Stimulated activated naive CD8-positive, alpha-beta T cell treated with anti-CD3 and anti-CD28 coated beads, Interleukin-15, Interleukin-2, amounts not matched to agents 100 ng/mL and 50 ng/mL, for 24 hours (primary cell): ENCODE measurements at regions not wholly inside any gene's neighbourhood (a gene's known extent, or its start where the extent isn't known, plus 50 kb on each side); places are given as distances from the start of the nearest gene placed in this dataset.

Experiments used
- H3K27ac Mint-ChIP-seq: one replicate; pipeline ENCODE4 v1.8.0; 2021; ENCODE audit warnings: mild to moderate bottlenecking, mixed read lengths
- H3K27me3 Mint-ChIP-seq: one replicate; pipeline ENCODE4 v1.8.0; 2021; ENCODE audit warnings: mixed read lengths
- H3K36me3 Mint-ChIP-seq: one replicate; pipeline ENCODE4 v1.8.0; 2021; ENCODE audit warnings: low read depth, mixed read lengths
- H3K4me1 Mint-ChIP-seq: one replicate; pipeline ENCODE4 v1.8.0; 2021; ENCODE audit warnings: low read depth, mixed read lengths
- H3K4me3 Mint-ChIP-seq: one replicate; pipeline ENCODE4 v1.8.0; 2021; ENCODE audit warnings: mild to moderate bottlenecking, mixed read lengths
- H3K9me3 Mint-ChIP-seq: one replicate; pipeline ENCODE4 v1.8.0; 2021; ENCODE audit warnings: mixed read lengths

GRCh38 chr6:139764498-139764986 lies 390.1 kb upstream of the CITED2 start:
- Mint-ChIP-seq H3K27ac (peak overlapping the region; percentile 77), H3K9me3 (peaks cover 3% of the 10 kb centered on the region), H3K4me3 (peak overlapping the region; percentile 41), H3K36me3 (no peaks in the 10 kb centered on the region), H3K4me1 (peaks cover 45% of the 10 kb centered on the region), H3K27me3 (no peaks in the 10 kb centered on the region)

GRCh38 chr6:139763468-139764210 lies 389.2 kb upstream of the CITED2 start:
- H3K27me3 Mint-ChIP-seq, result no peaks in the 10 kb centered on the region
- H3K4me1 Mint-ChIP-seq, result peaks cover 45% of the 10 kb centered on the region
- H3K9me3 Mint-ChIP-seq, result peaks cover 3% of the 10 kb centered on the region
- peak overlapping the region; percentile 77 for H3K27ac Mint-ChIP-seq
- H3K4me3 Mint-ChIP-seq, result no peak overlapping the region
- H3K36me3 Mint-ChIP-seq, result no peaks in the 10 kb centered on the region

GRCh38 chr6:139762587-139763031 lies 388.2 kb upstream of the CITED2 start:
- peaks cover 45% of the 10 kb centered on the region for H3K4me1 Mint-ChIP-seq
- peaks cover 1% of the 10 kb centered on the region for H3K27me3 Mint-ChIP-seq
- peaks cover 3% of the 10 kb centered on the region for H3K9me3 Mint-ChIP-seq
- no peaks in the 10 kb centered on the region for H3K36me3 Mint-ChIP-seq
- no peak overlapping the region for H3K4me3 Mint-ChIP-seq
- no peak overlapping the region for H3K27ac Mint-ChIP-seq

- H3K9me3 Mint-ChIP-seq, result no peaks in the 10 kb centered on the region
- H3K27ac Mint-ChIP-seq, result no peak overlapping the region
- no peak overlapping the region for H3K4me3 Mint-ChIP-seq
- H3K4me1 Mint-ChIP-seq, result peaks cover 22% of the 10 kb centered on the region
- H3K36me3 Mint-ChIP-seq, result no peaks in the 10 kb centered on the region
- H3K27me3 Mint-ChIP-seq, result peaks cover 11% of the 10 kb centered on the region
Observed at GRCh38 chr6:139760128-139760527, 385.7 kb upstream of the CITED2 start.

DNA sequence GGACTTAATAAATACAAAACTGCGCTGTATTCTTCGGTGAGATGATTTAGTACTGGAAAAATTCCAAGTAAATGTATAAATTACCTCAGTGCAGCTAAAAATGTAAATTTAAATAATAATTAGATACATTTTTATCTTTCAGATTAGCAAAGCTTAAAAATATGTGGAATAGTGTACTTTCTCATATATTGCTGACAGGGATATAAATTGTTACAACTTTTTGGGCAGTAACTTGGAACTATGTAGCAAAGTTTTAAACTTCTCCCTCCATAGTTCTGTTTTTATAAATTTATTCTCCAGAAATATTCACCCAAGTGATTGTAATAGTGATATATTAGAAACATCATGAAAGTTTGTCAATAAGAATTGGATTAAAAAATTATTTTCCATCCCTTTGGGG lies 384.6 kb upstream of the CITED2 start:
- H3K27me3 Mint-ChIP-seq, result peaks cover 11% of the 10 kb centered on the region
- H3K9me3 Mint-ChIP-seq, result no peaks in the 10 kb centered on the region
- no peaks in the 10 kb centered on the region for H3K36me3 Mint-ChIP-seq
- no peak overlapping the region for H3K27ac Mint-ChIP-seq
- H3K4me3 Mint-ChIP-seq, result no peak overlapping the region
- H3K4me1 Mint-ChIP-seq, result peaks cover 12% of the 10 kb centered on the region

DNA sequence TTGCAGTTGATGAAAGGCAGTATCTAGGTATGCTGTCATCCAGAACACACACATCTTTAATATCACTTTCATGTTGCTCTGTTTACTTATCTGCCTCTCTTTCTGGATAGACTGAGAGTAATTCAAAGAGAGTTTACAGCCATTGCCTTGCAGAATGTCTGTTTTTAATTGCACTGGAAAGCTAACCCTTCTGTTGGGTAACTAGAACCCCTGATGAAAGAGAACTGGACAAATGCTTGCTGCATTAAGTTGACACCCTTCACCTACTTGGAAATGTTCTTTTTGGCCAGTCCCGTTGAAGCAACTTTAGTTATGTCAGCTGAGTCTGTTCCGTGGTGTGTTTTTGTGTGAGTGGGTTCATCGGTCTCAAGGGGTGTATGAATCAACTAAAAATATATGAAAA lies 383.8 kb upstream of the CITED2 start:
- Mint-ChIP-seq H3K9me3 (no peaks in the 10 kb centered on the region), H3K36me3 (no peaks in the 10 kb centered on the region), H3K4me3 (no peak overlapping the region), H3K27me3 (peaks cover 11% of the 10 kb centered on the region), H3K27ac (no peak overlapping the region), H3K4me1 (peaks cover 4% of the 10 kb centered on the region)

DNA sequence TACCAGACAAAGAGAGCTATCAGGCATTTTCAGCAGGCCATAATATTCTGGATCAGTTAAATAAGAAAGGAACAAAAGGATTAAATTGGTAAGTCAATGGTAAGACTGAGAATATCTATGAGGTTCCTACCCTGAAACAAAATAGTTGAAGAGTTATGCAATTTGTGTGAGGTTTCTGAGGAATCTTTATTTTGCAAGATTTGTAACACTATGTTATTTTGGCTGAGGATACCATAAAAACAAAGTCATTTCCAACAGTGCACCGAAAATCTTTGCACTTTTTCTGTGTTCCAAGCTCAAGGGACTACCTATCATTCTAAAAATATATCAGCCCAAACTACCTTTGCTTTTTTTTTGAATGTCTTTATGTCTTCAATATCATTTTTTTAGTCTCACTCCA lies 383.3 kb upstream of the CITED2 start:
- Mint-ChIP-seq H3K36me3 (no peaks in the 10 kb centered on the region), H3K27me3 (peaks cover 11% of the 10 kb centered on the region), H3K4me1 (peaks cover under 1% of the 10 kb centered on the region), H3K27ac (no peak overlapping the region), H3K9me3 (no peaks in the 10 kb centered on the region), H3K4me3 (no peak overlapping the region)

- no peaks in the 10 kb centered on the region for H3K9me3 Mint-ChIP-seq
- no peaks in the 10 kb centered on the region for H3K36me3 Mint-ChIP-seq
Observed at GRCh38 chr6:139756381-139756780, 381.9 kb upstream of the CITED2 start.

GRCh38 chr6:139754898-139755775 lies 380.7 kb upstream of the CITED2 start:
- no peak overlapping the region for H3K27ac Mint-ChIP-seq
- no peaks in the 10 kb centered on the region for H3K36me3 Mint-ChIP-seq
- H3K9me3 Mint-ChIP-seq, result no peaks in the 10 kb centered on the region
- no peaks in the 10 kb centered on the region for H3K4me1 Mint-ChIP-seq
- no peak overlapping the region for H3K4me3 Mint-ChIP-seq
- H3K27me3 Mint-ChIP-seq, result peaks cover 11% of the 10 kb centered on the region

More at GRCh38 chr6:139756381-139756780, 381.9 kb upstream of the CITED2 start:
- Mint-ChIP-seq H3K4me3 (no peak overlapping the region), H3K4me1 (no peaks in the 10 kb centered on the region), H3K27me3 (peaks cover 11% of the 10 kb centered on the region), H3K27ac (no peak overlapping the region)

DNA sequence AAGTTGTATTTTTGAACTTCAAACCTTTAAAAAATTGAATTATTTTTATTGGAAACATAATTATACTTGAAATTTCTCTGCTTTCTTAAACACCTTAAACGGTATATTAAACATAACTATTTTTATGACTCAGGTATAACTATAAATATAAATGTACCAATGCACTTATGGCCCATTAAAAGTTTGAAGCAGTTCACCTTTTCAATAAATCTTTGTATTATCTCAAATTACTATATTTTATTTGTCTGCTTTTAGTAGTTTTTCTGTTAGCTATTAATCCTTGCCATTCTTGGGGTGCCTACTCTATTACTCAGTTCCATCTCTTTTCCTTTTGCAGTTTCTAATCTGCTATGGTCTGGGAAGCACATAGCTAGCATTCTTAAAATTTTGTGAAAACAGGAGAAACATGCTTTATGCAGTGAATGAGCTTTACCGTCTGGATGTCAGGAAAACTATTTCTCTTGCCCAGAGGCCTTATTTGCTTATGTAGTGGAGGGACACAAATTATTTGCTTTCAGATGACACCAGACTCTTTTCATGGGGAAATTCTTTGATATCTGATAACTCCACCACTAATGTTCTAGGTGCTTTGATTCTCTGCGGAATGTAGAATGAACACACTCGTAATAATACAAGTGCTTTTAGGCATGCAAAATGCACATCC lies 378.9 kb upstream of the CITED2 start:
- Mint-ChIP-seq H3K4me1 (no peaks in the 10 kb centered on the region), H3K4me3 (no peak overlapping the region), H3K36me3 (no peaks in the 10 kb centered on the region), H3K9me3 (no peaks in the 10 kb centered on the region), H3K27ac (no peak overlapping the region), H3K27me3 (peaks cover 11% of the 10 kb centered on the region)

GRCh38 chr6:139752086-139752485 lies 377.6 kb upstream of the CITED2 start:
- Mint-ChIP-seq H3K4me3 (no peak overlapping the region), H3K9me3 (no peaks in the 10 kb centered on the region), H3K4me1 (no peaks in the 10 kb centered on the region), H3K36me3 (no peaks in the 10 kb centered on the region), H3K27me3 (peaks cover 5% of the 10 kb centered on the region), H3K27ac (no peak overlapping the region)

GRCh38 chr6:139751179-139751578 lies 376.7 kb upstream of the CITED2 start:
- no peaks in the 10 kb centered on the region for H3K9me3 Mint-ChIP-seq
- no peaks in the 10 kb centered on the region for H3K27me3 Mint-ChIP-seq
- H3K36me3 Mint-ChIP-seq, result no peaks in the 10 kb centered on the region
- H3K4me1 Mint-ChIP-seq, result no peaks in the 10 kb centered on the region
- no peak overlapping the region for H3K27ac Mint-ChIP-seq
- H3K4me3 Mint-ChIP-seq, result no peak overlapping the region

DNA sequence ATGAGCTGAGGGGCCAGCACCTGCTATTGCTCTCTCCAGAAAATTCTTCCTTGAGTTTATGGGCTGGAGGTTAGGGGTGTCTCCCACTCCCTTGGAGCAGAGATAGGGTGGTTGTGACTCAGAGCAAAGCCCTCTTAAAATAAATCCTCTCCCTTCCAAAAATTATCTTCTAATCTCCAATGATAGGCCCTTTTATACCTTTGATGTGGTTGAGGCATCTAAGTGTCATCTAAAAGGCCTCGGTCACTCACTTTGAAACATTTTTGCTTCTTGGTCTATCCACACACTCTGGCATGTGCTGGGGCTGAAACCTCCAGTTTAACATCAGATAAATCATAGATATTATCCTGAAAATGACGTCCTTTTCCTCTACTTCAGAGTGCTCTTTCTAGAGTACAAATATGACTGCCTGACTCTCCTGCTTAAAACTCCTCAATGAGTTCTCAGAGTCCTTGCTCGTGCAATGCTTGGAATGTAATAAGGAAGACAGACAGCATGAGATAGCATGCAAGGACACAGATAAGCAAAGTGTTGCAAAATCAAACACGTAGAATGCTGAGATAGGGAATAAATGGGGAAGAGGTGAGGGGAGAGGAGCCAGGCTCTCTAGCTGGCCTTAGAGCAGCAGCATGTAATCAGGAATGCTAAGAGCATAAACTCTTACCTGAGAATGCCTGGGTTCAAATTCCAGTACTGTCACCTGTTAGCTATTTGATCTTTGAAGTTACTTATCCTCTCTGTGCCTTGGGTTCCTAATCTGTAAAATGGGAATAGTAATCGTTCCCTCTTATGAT lies 374.1 kb upstream of the CITED2 start:
- no peak overlapping the region for H3K4me3 Mint-ChIP-seq
- no peaks in the 10 kb centered on the region for H3K4me1 Mint-ChIP-seq
- H3K27me3 Mint-ChIP-seq, result peaks cover 7% of the 10 kb centered on the region
- H3K36me3 Mint-ChIP-seq, result no peaks in the 10 kb centered on the region
- no peak overlapping the region for H3K27ac Mint-ChIP-seq
- H3K9me3 Mint-ChIP-seq, result no peaks in the 10 kb centered on the region

- Mint-ChIP-seq H3K36me3 (no peaks in the 10 kb centered on the region), H3K27ac (no peak overlapping the region), H3K4me3 (no peak overlapping the region), H3K9me3 (no peaks in the 10 kb centered on the region), H3K27me3 (peaks cover 9% of the 10 kb centered on the region), H3K4me1 (no peaks in the 10 kb centered on the region)
Observed at GRCh38 chr6:139747154-139747553, 372.7 kb upstream of the CITED2 start.
